GM21423 (cell line): ENCODE measurements at regions not wholly inside any gene's neighbourhood (a gene's known extent, or its start where the extent isn't known, plus 50 kb on each side); places are given as distances from the start of the nearest gene placed in this dataset.

ENCODE experiments used
- ATAC-seq: cut with Tn5 transposase; IDR thresholded peaks from one replicate; pipeline ENCODE4 v1.9.1; 2021; ENCODE audit warnings: mild to moderate bottlenecking, moderate library complexity; ENCODE audit not compliant: unreplicated experiment

- ATAC-seq = no peak
Observed at GRCh38 chr2:191514613-191515012, 163.3 kb upstream of the NABP1 start.

GRCh38 chr2:191515551-191515950, 162.4 kb upstream of the NABP1 start:
- ATAC-seq = no peak

GRCh38 chr2:191516260-191516659, 161.7 kb upstream of the NABP1 start:
- no peak for ATAC-seq

- ATAC-seq = no peak
Observed at GRCh38 chr2:191521608-191522208, 156.2 kb upstream of the NABP1 start.

- no peak for ATAC-seq
Observed at GRCh38 chr2:191522478-191523120, 155.3 kb upstream of the NABP1 start.

GRCh38 chr2:191526091-191526490, 151.8 kb upstream of the NABP1 start:
- no peak for ATAC-seq

- ATAC-seq = no peak
Observed at GRCh38 chr2:191526536-191526935, 151.4 kb upstream of the NABP1 start.

GRCh38 chr2:191526953-191527556, 150.9 kb upstream of the NABP1 start:
- ATAC-seq = no peak

- ATAC-seq = no peak
Observed at GRCh38 chr2:191530618-191531017, 147.3 kb upstream of the NABP1 start.

GRCh38 chr2:191533693-191534180, 144.2 kb upstream of the NABP1 start:
- ATAC-seq = no peak

- no peak for ATAC-seq
Observed at GRCh38 chr2:191537921-191538320, 140.0 kb upstream of the NABP1 start.

- no peak for ATAC-seq
Observed at GRCh38 chr2:191538334-191538903, 139.5 kb upstream of the NABP1 start.

GRCh38 chr2:191539068-191539467, 138.9 kb upstream of the NABP1 start:
- ATAC-seq = no peak

- ATAC-seq = no peak
Observed at GRCh38 chr2:191540681-191541080, 137.3 kb upstream of the NABP1 start.

- ATAC-seq = no peak
Observed at GRCh38 chr2:191543708-191544107, 134.2 kb upstream of the NABP1 start.

GRCh38 chr2:191544461-191545062, 133.4 kb upstream of the NABP1 start:
- ATAC-seq = no peak

- ATAC-seq = no peak
Observed at GRCh38 chr2:191545361-191545760, 132.6 kb upstream of the NABP1 start.

- ATAC-seq = no peak
Observed at GRCh38 chr2:191552066-191552465, 125.9 kb upstream of the NABP1 start.

GRCh38 chr2:191554240-191554639, 123.7 kb upstream of the NABP1 start:
- ATAC-seq = no peak

GRCh38 chr2:191555092-191555742, 122.7 kb upstream of the NABP1 start:
- ATAC-seq = peak; percentile 90

- no peak for ATAC-seq
Observed at GRCh38 chr2:191556463-191556862, 121.5 kb upstream of the NABP1 start.
